K562 (cell line): ENCODE measurements at regions not wholly inside any gene's neighbourhood (a gene's known extent, or its start where the extent isn't known, plus 50 kb on each side); places are given as distances from the start of the nearest gene placed in this dataset.

Experiments used
- ARNT ChIP-seq, 2 experiments: fragments of 450-650 bp; IDR thresholded peaks; 2 replicates each; pipeline ENCODE4 v1.6.1; 2016; ENCODE audit warnings: mild to moderate bottlenecking in 1 of 2
- CCAR2 ChIP-seq: fragments of 200-400 bp; formaldehyde crosslinking; IDR thresholded peaks from 2 replicates; pipeline ENCODE4 v1.6.1; 2017; ENCODE audit warnings: mild to moderate bottlenecking, low read depth, low read length
- CHAMP1 ChIP-seq: fragments of 450-650 bp; IDR thresholded peaks from 2 replicates; pipeline ENCODE4 v1.6.1; 2016; ENCODE audit warnings: mild to moderate bottlenecking
- FUS ChIP-seq: fragments of 200-400 bp; formaldehyde crosslinking; optimal IDR thresholded peaks from 2 replicates; pipeline ENCODE3; 2017; ENCODE audit warnings: low read depth, low read length
- KDM5B ChIP-seq: fragments of 200-600 bp; sonication (generic); IDR thresholded peaks from 2 replicates; pipeline ENCODE4 v1.6.1; 2012; ENCODE audit warnings: low read depth, mild to moderate bottlenecking, moderate library complexity, low read length, control low read depth, inconsistent platforms; ENCODE audit not compliant: insufficient replicate concordance
- KLF6 ChIP-seq: fragments of 250-450 bp; sonication (Bioruptor Pico); IDR thresholded peaks from 2 replicates; pipeline ENCODE4 v1.4.0; 2020; ENCODE audit warnings: mild to moderate bottlenecking, moderate library complexity, borderline replicate concordance
- PYGO2 ChIP-seq: fragments of 450-650 bp; IDR thresholded peaks from 2 replicates; pipeline ENCODE4 v1.6.1; 2016; ENCODE audit warnings: mild to moderate bottlenecking, missing genetic modification characterization, moderate library complexity, missing compliant biosample characterization
- RAD21 ChIP-seq, 2 experiments: fragments of 250-450 bp in 1 of 2; fragments of 450-650 bp in 1 of 2; sonication (Bioruptor Pico) in 1 of 2; formaldehyde crosslinking in 1 of 2; IDR thresholded peaks in 1 of 2; conservative IDR thresholded peaks in 1 of 2; 2 replicates each; pipeline versions ENCODE4 v1.4.0 to v1.8.0; 2020 to 2022; ENCODE audit warnings: mild to moderate bottlenecking in 2 of 2, moderate library complexity in 1 of 2
- TBP ChIP-seq: optimal IDR thresholded peaks from 2 replicates; pipeline ENCODE3; 2011; ENCODE audit warnings: low read depth, low read length, improper control_type of control experiment
- WHSC1 ChIP-seq: IDR thresholded peaks from one replicate; pipeline ENCODE4 v1.6.1; 2012; ENCODE audit warnings: low read length, control low read depth, inconsistent platforms
- ZNF140 ChIP-seq: fragments of 250-450 bp; sonication (Bioruptor Pico); IDR thresholded peaks from 2 replicates; pipeline ENCODE4 v1.8.0; 2021; ENCODE audit warnings: moderate library complexity, mild to moderate bottlenecking, inconsistent platforms
- ZNF217 ChIP-seq: sonication (generic); formaldehyde crosslinking; IDR thresholded peaks from 2 replicates; pipeline ENCODE4 v1.8.0; 2022; ENCODE audit warnings: mild to moderate bottlenecking, missing genetic modification reagents
- ZNF318 ChIP-seq, 2 experiments: fragments of 450-650 bp; IDR thresholded peaks; 2 replicates each; pipeline ENCODE4 v1.6.1; 2016; ENCODE audit warnings: mild to moderate bottlenecking in 2 of 2, borderline replicate concordance in 1 of 2, low read depth in 1 of 2, moderate library complexity in 1 of 2
- ZNF644 ChIP-seq: fragments of 200-800 bp; sonication (Bioruptor generic); IDR thresholded peaks from 2 replicates; pipeline ENCODE4 v1.6.1; 2016; ENCODE audit warnings: low read depth, missing genetic modification characterization, missing compliant biosample characterization
- ZSCAN29 ChIP-seq: fragments of 450-650 bp; IDR thresholded peaks from 2 replicates; pipeline ENCODE4 v1.6.1; 2017

- TF ChIP-seq ZNF318 (IDR thresholded peaks at IDR 0.05; ENCODE audit: borderline replicate concordance in 1 of 2, low read depth in 1 of 2) (0 out of 4 replicates have a peak, but pooled peaks of 1 of the 2 experiments have one; percentile 20), PYGO2 (tag) (no peak), ARNT (IDR thresholded peaks at IDR 0.05) (peak in 1 of 2 experiments; percentile 71; a peak in 1 of 4 replicates), ZNF140 (CRISPR knock-in tag) (no peak), KLF6 (CRISPR knock-in tag) (no peak), CHAMP1 (peak; percentile 20; the same call in 1 of the 2 replicates), TBP (peak; percentile 100), FUS (no peak), KDM5B (no peak), ZNF644 (tag) (peak; percentile 76; the same call in 1 of the 2 replicates), ZSCAN29 (0 out of 2 replicates have a peak, but pooled peaks have one; percentile 77), CCAR2 (no peak), RAD21 (CRISPR knock-in tag; conservative IDR thresholded peaks at IDR 0.05 in 1 of 2, IDR thresholded peaks at IDR 0.05 in 1 of 2) (0 out of 4 replicates have a peak, but pooled peaks have one; percentile 2 to 14), WHSC1 (no peak), ZNF217 (CRISPR knock-in tag) (no peak)
These were observed 158.1 kb upstream of the ZNF184 start (continued) for GRCh38 chr6:27630727-27631608.
